ENCODE measurements at regions not wholly inside any gene's neighbourhood (a gene's known extent, or its start where the extent isn't known, plus 50 kb on each side); places are given as distances from the start of the nearest gene placed in this dataset.

GRCh38 chr19:30117636-30118145 lies 175.7 kb downstream of the URI1 start:
- Mint-ChIP-seq H3K36me3 (ENCODE audit: low read depth) (0 out of 2 replicates have a peak, but pooled peaks cover 3% of the 10 kb centered on the region), H3K9me3 (peaks cover 18% of the 10 kb centered on the region), H3K27me3 (ENCODE audit: insufficient read depth) (peaks cover 1% of the 10 kb centered on the region; the same call in 1 of the 2 replicates), H3K4me1 (ENCODE audit: low read depth) (no peaks in the 10 kb centered on the region), H3K27ac (no peak overlapping the region), H3K4me3 (no peak overlapping the region)
- no peak for TF ChIP-seq CTCF (IDR thresholded peaks at IDR 0.05)
- DNase-seq: no peak

GRCh38 chr19:30118221-30118620 lies 176.2 kb downstream of the URI1 start:
- Mint-ChIP-seq H3K4me1 (ENCODE audit: low read depth) (no peaks in the 10 kb centered on the region), H3K36me3 (ENCODE audit: low read depth) (0 out of 2 replicates have a peak, but pooled peaks cover 5% of the 10 kb centered on the region), H3K27me3 (ENCODE audit: insufficient read depth) (peaks cover 1% of the 10 kb centered on the region; the same call in 1 of the 2 replicates), H3K9me3 (peaks cover 23% of the 10 kb centered on the region), H3K4me3 (no peak overlapping the region), H3K27ac (no peak overlapping the region)
- no peak for TF ChIP-seq CTCF (IDR thresholded peaks at IDR 0.05)
- no peak for DNase-seq

GRCh38 chr19:30118760-30119159 lies 176.7 kb downstream of the URI1 start:
- 0 out of 2 replicates have a peak, but pooled peaks cover 5% of the 10 kb centered on the region for H3K36me3 Mint-ChIP-seq (ENCODE audit: low read depth)
- peaks cover 29% of the 10 kb centered on the region for H3K9me3 Mint-ChIP-seq
- TF ChIP-seq CTCF (IDR thresholded peaks at IDR 0.05): no peak
- no peak overlapping the region for H3K27ac Mint-ChIP-seq
- no peak overlapping the region for H3K4me3 Mint-ChIP-seq
- H3K4me1 Mint-ChIP-seq (ENCODE audit: low read depth): no peaks in the 10 kb centered on the region
- peaks cover 1% of the 10 kb centered on the region; the same call in 1 of the 2 replicates for H3K27me3 Mint-ChIP-seq (ENCODE audit: insufficient read depth)
- DNase-seq: no peak

- no peak for TF ChIP-seq CTCF (IDR thresholded peaks at IDR 0.05)
- no peak for DNase-seq
- Mint-ChIP-seq H3K36me3 (ENCODE audit: low read depth) (0 out of 2 replicates have a peak, but pooled peaks cover 5% of the 10 kb centered on the region), H3K27me3 (ENCODE audit: insufficient read depth) (peaks cover 1% of the 10 kb centered on the region), H3K4me3 (no peak overlapping the region), H3K27ac (no peak overlapping the region), H3K4me1 (ENCODE audit: low read depth) (no peaks in the 10 kb centered on the region), H3K9me3 (peaks cover 31% of the 10 kb centered on the region)
Measured at GRCh38 chr19:30119180-30119908, 177.3 kb downstream of the URI1 start.

GRCh38 chr19:30120860-30121484 lies 178.9 kb downstream of the URI1 start:
- Mint-ChIP-seq H3K9me3 (peaks cover 31% of the 10 kb centered on the region), H3K36me3 (ENCODE audit: low read depth) (0 out of 2 replicates have a peak, but pooled peaks cover 5% of the 10 kb centered on the region), H3K4me1 (ENCODE audit: low read depth) (no peaks in the 10 kb centered on the region), H3K27me3 (ENCODE audit: insufficient read depth) (peaks cover 1% of the 10 kb centered on the region), H3K4me3 (no peak overlapping the region), H3K27ac (no peak overlapping the region)
- no peak for TF ChIP-seq CTCF (IDR thresholded peaks at IDR 0.05)
- DNase-seq: no peak
